H7 (cell line): ENCODE measurements at regions not wholly inside any gene's neighbourhood (a gene's known extent, or its start where the extent isn't known, plus 50 kb on each side); places are given as distances from the start of the nearest gene placed in this dataset.

Source experiments
- DNase-seq: peaks from one replicate; pipeline ENCODE4 v3.0.0; 2012
- H3K27me3 ChIP-seq: 2 replicates; pipeline ENCODE4 v1.6.0; 2011; ENCODE audit warnings: mild to moderate bottlenecking, low read length; ENCODE audit not compliant: control insufficient read depth, insufficient read depth
- H3K36me3 ChIP-seq: replicated peaks from 2 replicates; pipeline ENCODE4 v1.5.1; 2011; ENCODE audit warnings: low read length; ENCODE audit not compliant: control insufficient read depth, insufficient read depth
- H3K4me3 ChIP-seq: 2 replicates; pipeline ENCODE4 v1.5.1; 2011; ENCODE audit warnings: low read depth, mild to moderate bottlenecking, control low read depth, low read length, moderate library complexity; ENCODE audit not compliant: insufficient read depth

DNA sequence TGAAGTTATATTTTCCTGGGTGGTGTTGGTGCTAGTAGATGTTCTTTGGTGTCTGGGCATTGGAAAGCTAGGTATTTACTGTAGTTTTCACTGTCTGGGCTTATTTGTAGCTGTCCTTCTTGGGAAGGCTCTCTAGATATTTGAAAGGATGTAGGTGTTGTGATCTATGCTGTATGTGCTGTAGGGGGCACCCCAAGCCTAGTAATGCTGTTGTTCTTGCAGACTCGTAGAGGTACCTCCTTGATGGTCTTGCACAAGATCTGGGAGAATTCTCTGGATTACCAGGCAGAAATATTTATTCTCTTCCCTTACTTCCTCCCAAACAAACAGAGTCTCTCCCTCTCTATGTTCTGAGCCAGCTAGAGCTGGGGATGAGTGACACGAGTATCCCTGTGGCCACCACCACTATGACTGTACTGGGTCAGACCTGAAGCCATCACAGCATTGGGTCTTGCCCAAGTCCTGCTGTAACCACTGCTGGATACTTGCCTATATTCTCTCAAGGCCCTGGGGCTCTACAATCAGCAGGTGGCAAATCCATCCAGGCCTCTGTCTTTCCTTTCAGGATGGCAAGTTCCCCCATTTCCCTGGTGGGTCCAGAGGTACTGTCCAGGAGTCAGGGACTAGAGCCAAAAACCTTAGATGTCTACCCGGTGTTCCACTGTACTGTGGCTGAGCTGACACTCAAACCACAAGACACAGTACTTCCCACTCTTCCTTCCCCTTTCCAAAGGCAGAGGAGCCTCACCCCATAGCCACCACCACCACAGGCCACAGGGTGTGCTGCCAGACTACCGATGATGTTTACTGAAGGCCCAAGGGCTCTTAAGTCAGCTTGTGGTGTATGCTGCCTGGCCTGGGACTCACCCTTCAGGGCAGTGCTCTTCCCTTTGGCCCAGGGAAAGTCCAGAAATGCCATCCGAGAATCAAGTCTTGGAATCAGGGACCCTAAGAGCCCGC, 195.2 kb upstream of the DPPA4 start:
- H3K36me3 ChIP-seq = no peaks in the 10 kb centered on the region
- DNase-seq = peak; percentile 30

DNA sequence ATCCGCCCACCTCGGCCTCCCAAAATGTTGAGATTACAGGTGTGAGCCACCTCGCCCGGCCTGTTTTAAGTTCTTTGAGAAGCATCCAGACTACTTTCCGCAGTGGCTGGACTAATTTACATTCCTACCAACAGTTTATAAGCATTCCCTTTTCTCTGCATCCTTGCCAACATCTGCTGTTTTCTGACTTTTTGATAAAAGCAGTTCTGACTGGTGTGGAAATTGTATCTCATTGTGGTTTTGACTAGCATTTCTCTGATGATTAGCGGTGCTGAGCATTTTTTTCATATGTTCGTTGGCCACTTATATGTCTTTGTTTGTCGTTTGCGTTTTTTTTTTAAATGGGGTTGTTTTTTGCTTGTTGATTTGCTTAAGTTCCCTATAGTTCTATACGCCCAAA, 208.4 kb upstream of the DPPA4 start:
- no peak for DNase-seq
- H3K36me3 ChIP-seq = no peaks in the 10 kb centered on the region
- H3K4me3 ChIP-seq = no peak overlapping the region
- H3K27me3 ChIP-seq = no peaks in the 10 kb centered on the region

More for the DNA sequence above, 195.2 kb upstream of the DPPA4 start:
- Histone ChIP-seq H3K4me3 (no peak overlapping the region), H3K27me3 (no peaks in the 10 kb centered on the region)

DNA sequence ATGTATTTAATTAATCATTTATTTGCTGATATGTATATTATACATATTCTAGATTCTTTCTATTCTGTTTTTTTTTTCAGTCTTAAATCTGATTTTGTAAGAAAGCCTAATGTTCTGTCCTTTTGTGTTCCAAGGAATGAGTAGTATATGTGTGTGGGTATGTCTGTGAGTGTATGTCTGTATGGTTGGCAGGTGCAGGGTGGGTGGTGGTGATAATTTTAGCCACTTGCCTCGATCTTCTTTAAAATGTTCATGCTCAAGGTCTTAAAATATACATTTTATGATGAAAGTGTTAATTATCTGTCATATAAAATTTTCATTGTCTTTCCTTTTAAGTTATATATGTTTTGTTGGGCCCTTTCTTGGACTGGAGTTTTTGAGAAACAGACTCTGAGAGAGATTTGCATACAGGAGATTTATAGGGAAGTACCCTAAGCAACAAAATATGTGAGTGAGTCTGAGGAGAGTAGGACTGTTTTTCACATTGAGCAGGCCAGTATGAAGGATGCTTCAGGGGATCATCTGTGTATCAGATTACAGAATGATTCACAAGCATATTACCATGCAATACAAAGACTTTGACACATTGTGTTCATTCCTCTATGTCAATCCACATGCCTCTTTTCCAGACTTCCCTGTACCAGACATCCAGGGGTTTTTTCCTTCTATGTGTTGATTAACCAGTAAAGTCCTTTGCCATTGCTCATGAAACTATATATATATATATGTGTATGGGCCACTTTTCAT, 211.0 kb upstream of the DPPA4 start:
- Histone ChIP-seq H3K36me3 (no peaks in the 10 kb centered on the region), H3K27me3 (no peaks in the 10 kb centered on the region), H3K4me3 (no peak overlapping the region)
- DNase-seq = no peak

DNA sequence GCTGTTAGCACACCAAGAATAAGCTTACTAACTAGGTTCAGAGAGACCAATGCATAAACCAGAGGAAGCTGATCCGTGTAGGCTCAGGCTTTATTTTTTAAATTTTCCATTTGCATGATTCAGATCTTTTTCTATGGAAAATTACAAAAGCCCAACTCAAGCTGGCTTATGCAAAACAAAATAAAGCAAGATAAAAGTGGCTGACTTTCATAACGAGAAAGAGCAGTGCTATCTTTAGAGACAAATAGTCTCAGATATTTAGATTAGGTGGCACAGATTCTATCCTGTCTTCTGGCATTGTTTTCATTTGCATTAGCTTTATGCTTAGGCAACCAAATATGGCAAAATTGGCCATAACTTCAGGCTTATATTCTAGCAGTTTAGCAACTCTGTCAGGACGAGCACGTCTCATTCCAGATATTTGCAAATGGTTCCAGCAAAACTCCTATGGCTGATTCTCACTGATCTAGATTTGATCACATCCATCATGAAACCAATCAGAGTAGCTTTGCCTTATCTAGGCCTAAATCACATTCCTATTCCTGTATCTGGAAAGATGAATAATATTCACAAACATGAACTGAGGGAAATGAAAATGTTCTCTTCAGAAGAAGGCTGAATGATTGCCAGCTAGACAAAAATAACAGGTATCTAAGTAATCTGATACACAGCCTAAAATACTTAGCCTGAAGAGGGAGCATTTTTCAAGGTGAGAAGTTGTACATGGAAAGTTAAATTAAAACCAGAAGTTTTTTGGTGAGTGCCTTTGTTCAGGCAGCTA, 216.4 kb upstream of the DPPA4 start:
- Histone ChIP-seq H3K36me3 (no peaks in the 10 kb centered on the region), H3K27me3 (no peaks in the 10 kb centered on the region), H3K4me3 (no peak overlapping the region)
- no peak for DNase-seq

DNA sequence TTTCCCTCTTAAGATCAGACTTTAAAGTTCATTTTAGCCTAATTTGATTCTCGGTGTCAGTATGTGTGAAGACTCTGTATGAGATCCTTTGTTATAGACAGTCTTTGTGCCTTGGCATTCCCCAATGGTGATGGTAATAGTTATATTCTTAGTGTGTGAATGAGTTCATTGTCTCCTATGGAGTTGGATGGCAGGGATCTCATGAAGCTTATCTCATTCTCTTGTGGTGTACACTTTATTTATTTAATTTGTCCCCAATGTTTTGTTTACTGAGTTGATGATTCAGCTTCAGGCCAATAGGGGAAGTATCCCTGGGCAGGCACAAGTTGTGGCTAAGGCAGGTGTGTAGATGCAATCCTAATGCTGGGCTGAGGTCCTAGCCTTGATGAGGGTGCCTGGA, 222.0 kb upstream of the DPPA4 start:
- no peaks in the 10 kb centered on the region for H3K27me3 ChIP-seq
- H3K4me3 ChIP-seq = no peak overlapping the region
- no peak for DNase-seq
- H3K36me3 ChIP-seq = no peaks in the 10 kb centered on the region

DNA sequence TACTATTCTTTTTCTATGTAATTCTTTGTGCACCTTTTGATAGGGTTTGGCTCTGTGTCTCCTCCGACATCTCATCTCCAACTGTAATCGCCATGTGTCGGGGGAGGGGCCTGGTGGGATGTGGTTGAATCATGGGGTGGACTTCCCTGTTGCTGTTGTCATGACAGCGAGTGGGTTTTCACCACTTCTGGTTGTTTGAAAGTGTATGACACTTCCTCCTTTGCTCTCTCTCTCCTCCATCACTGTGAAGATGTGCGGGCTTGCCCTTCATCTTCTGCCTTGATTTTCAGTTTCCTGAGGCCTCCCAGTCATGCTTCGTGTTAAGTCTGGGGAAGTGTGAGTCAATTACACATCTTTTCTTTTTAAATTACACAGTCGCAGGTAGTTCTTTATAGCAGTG, 225.8 kb upstream of the DPPA4 start:
- DNase-seq = no peak
- Histone ChIP-seq H3K36me3 (no peaks in the 10 kb centered on the region), H3K27me3 (no peaks in the 10 kb centered on the region), H3K4me3 (no peak overlapping the region)

DNA sequence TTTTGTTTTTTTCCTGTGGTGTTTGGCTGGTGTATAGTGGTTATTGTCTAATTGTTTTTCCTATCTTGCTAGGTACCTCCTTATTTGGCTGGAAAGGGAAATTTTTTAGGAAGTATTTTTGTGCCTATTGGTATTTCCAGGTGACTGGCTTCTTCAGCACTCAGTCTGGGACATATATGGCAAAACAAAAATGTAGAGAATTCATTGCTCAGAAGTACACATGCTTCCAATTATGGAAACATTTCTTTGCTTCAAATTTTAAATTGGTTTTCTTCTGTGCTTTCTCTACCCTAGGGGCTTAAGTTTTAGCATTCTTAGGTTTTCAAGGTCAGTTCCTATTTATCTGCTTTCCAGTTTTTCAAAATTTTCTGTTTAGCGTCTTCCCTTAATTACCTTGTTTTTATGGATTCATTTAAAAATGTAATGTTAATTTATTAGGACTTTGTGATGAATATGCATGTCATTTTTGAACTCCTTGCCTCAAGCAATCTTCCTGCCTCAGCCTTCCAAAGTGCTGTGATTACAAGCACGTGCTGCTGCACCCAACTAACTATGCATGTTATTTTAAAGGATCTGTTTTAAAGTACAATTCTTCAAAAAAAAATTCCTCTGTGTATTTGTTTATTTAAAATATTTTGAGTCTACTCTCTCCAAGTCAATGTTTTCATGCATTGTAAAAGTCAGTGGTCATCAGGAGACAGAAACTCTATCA, 231.9 kb upstream of the DPPA4 start:
- Histone ChIP-seq H3K36me3 (no peaks in the 10 kb centered on the region), H3K4me3 (no peak overlapping the region), H3K27me3 (no peaks in the 10 kb centered on the region)
- no peak for DNase-seq

DNA sequence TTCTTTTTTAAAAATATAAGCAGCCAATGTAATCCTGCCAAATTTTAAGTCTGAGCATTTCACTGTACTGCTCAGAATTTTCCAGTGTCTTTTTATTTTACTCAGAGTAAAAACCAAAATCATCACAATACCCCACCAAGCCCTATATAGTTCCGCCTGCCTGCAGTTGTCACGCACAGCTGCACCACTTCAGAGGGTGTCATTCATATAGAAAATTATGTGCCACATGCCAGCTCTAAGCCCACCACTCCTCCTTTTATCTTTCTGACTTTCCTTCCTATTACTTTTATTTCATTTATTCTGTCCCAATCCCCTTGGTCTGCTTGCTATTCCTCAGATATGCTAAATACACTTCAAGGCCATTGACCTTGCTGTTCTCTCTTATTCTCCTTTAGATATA, 233.1 kb upstream of the DPPA4 start:
- Histone ChIP-seq H3K36me3 (no peaks in the 10 kb centered on the region), H3K27me3 (no peaks in the 10 kb centered on the region), H3K4me3 (no peak overlapping the region)
- DNase-seq = no peak

DNA sequence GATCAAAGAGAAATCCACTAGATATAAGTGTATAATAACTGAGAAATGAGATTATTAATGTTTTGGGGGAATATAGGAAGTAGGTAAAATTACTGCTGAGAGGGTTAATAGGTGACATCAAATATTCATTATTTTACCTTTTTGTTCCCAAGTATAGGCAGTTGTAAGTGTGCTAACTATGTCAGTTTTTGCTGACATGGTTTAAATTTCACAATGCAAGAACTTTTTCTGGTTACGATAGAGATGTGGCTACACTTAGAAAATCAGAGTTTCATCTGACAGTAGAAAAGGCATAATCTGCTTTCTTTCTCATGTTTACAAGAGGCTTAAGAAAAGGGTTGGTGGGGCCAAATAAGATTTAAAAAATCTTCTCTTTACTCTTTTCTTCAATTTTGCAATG, 235.0 kb upstream of the DPPA4 start:
- Histone ChIP-seq H3K27me3 (no peaks in the 10 kb centered on the region), H3K4me3 (no peak overlapping the region), H3K36me3 (no peaks in the 10 kb centered on the region)
- no peak for DNase-seq

DNA sequence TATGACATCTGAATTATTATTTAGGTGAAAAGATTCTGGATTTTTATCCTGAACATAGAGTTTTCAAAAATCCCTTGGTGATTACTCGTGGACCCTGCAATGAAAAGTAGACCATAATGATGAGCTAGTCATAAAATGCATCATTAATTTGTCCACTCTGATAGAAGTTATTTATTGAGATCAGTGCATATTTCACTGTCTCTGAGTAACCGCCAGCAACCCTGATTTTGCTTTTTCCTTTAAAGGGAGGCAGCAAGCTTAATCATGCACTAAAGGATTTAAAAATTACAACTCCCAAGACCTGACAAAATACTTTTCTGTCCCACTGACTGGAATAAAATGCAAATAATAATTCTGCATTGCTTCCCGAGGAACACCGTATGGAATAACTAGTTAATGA, 259.6 kb upstream of the DPPA4 start:
- Histone ChIP-seq H3K27me3 (no peaks in the 10 kb centered on the region), H3K36me3 (no peaks in the 10 kb centered on the region), H3K4me3 (no peak overlapping the region)
- DNase-seq = no peak

DNA sequence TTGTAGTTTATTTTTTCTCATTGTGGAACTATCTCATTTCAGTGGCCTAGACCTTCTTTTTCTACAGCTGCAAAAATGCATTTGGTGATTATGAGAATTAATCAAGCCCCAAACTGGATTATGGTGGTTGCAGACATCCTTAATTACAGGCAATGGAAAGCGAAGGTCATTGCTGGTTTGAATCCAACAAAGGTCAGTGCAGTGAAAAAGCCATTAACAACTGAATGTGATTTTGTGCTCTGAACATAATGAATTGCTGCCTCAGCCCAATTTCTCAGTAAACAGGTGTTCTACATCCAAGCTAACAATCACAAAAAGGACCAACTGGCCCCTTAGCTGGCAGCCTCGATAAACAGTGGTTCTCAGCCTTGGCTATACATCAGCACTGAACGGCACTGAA, 260.1 kb upstream of the DPPA4 start:
- H3K36me3 ChIP-seq = no peaks in the 10 kb centered on the region
- no peaks in the 10 kb centered on the region for H3K27me3 ChIP-seq
- DNase-seq = no peak
- no peak overlapping the region for H3K4me3 ChIP-seq

DNA sequence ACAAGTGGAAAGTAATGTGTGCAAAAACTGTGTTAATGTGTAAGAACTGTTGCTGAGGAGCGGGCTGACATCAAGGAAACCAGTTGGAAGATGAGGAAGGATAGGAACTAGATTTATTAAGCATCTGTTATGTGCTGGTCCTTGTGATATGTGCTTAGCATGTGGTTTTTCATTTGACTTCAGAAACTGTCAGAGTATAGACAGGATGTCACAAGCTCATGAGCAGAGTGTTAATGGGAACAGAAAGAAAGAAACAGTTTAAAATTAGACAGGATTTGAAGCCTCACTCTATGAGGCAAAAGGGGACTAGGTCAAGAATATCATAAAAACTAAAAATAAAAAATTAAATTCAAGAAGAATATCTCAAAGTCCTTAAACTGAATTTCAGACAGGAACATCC, 270.6 kb upstream of the DPPA4 start:
- H3K36me3 ChIP-seq = no peaks in the 10 kb centered on the region
- no peaks in the 10 kb centered on the region for H3K27me3 ChIP-seq
- no peak overlapping the region for H3K4me3 ChIP-seq
- no peak for DNase-seq

DNA sequence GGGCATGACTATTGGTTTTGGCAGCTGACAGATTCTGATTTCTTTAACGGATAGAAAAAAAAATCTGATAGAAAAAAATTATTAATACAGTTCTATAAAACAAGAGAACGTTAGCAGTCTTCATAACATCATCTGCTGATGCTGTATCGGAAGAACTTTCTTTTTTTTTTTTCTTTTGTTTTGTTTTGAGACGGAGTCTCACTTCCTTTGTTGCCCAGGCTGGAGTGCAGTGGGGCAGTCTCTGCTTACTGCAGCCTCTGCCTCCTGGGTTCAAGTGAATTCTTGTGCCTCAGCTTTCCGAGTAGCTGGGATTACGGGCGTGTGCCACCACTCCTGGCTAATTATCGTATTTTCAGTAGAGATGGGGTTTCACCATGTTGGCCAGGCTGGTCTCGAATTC, 271.2 kb upstream of the DPPA4 start:
- DNase-seq = no peak
- Histone ChIP-seq H3K4me3 (no peak overlapping the region), H3K27me3 (no peaks in the 10 kb centered on the region), H3K36me3 (no peaks in the 10 kb centered on the region)

DNA sequence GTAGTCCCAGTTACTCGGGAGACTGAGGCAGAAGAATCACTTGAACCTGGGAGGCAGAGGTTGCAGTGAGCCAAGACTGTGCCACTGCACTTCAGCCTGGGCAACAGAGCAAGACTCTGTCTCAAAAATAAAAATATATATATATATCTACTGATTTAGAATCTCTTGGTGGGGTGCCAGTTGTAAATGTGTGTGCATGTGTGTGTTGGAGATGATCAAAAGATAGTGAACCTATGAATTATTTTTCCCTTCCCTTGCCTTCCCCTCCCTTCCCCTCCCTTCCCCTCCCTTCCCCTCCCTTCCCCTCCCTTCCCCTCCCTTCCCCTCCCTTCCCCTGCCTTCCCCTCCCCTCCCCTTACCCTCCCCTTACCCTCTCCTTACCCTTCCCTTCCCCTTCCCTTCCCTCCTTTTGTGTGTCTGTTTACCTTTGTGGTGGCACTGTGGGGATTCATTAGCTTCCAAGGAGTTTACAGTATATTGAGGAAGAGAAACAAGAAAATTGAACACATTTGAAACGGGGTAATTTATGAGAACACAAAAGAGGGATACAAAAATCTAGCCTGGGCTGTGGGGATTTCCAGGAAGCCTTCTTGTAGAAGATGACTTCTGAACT, 281.5 kb upstream of the DPPA4 start:
- no peak for DNase-seq
- H3K4me3 ChIP-seq = no peak overlapping the region
- H3K27me3 ChIP-seq = no peaks in the 10 kb centered on the region
- H3K36me3 ChIP-seq = no peaks in the 10 kb centered on the region
